ENCODE measurements at regions not wholly inside any gene's neighbourhood (a gene's known extent, or its start where the extent isn't known, plus 50 kb on each side); places are given as distances from the start of the nearest gene placed in this dataset.

- TF ChIP-seq, protein P1, sequence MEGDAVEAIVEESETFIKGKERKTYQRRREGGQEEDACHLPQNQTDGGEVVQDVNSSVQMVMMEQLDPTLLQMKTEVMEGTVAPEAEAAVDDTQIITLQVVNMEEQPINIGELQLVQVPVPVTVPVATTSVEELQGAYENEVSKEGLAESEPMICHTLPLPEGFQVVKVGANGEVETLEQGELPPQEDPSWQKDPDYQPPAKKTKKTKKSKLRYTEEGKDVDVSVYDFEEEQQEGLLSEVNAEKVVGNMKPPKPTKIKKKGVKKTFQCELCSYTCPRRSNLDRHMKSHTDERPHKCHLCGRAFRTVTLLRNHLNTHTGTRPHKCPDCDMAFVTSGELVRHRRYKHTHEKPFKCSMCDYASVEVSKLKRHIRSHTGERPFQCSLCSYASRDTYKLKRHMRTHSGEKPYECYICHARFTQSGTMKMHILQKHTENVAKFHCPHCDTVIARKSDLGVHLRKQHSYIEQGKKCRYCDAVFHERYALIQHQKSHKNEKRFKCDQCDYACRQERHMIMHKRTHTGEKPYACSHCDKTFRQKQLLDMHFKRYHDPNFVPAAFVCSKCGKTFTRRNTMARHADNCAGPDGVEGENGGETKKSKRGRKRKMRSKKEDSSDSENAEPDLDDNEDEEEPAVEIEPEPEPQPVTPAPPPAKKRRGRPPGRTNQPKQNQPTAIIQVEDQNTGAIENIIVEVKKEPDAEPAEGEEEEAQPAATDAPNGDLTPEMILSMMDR (IDR thresholded peaks at IDR 0.05) = no peak
- TF ChIP-seq POLR2A (IDR thresholded peaks at IDR 0.05) = no peak
These were observed 143.5 kb upstream of the GORAB start for GRCh38 chr1:170388489-170388888.
